A549 (cell line): ENCODE measurements at regions not wholly inside any gene's neighbourhood (a gene's known extent, or its start where the extent isn't known, plus 50 kb on each side); places are given as distances from the start of the nearest gene placed in this dataset.

ENCODE experiments used
- EP300 ChIP-seq, 2 experiments: fragments of >200 bp; sonication (Bioruptor Twin); formaldehyde crosslinking; IDR thresholded peaks; 2 replicates in 1 of 2; 3 replicates in 1 of 2; pipeline ENCODE4 v1.6.1; 2016 to 2017
- ESRRA ChIP-seq: fragments of 150-350 bp; IDR thresholded peaks from 2 replicates; pipeline ENCODE4 v1.6.1; 2014; ENCODE audit warnings: mild to moderate bottlenecking, low read length, borderline replicate concordance
- HMGXB4 ChIP-seq: fragments of 250-450 bp; sonication (Bioruptor Pico); IDR thresholded peaks from 2 replicates; pipeline ENCODE4 v1.5.0; 2021; ENCODE audit warnings: mild to moderate bottlenecking, moderate library complexity, borderline replicate concordance
- JUNB ChIP-seq: fragments of >200 bp; sonication (Bioruptor Twin); formaldehyde crosslinking; IDR thresholded peaks from 2 replicates; pipeline ENCODE4 v1.6.1; 2016
- PBX3 ChIP-seq: IDR thresholded peaks from 2 replicates; pipeline ENCODE4 v1.6.1; 2012
- RAD21 ChIP-seq, 2 experiments: fragments of >200 bp in 1 of 2; sonication (Bioruptor Twin) in 1 of 2; formaldehyde crosslinking in 1 of 2; IDR thresholded peaks in 1 of 2; conservative IDR thresholded peaks in 1 of 2; 2 replicates in 1 of 2; 3 replicates in 1 of 2; pipeline ENCODE4 v1.6.1; 2012 to 2018; ENCODE audit warnings: inconsistent platforms in 1 of 2
- RFX5 ChIP-seq: fragments of 450-650 bp; IDR thresholded peaks from 2 replicates; pipeline ENCODE4 v1.7.1; 2014; ENCODE audit warnings: antibody characterized with exemption, mild to moderate bottlenecking, moderate library complexity
- TF ChIP-seq, protein P1 (sequence below): fragments of >200 bp; sonication (Bioruptor Twin); formaldehyde crosslinking; IDR thresholded peaks from 2 replicates; pipeline ENCODE4 v1.6.1; 2016
- TF ChIP-seq, protein P2 (sequence below): fragments of >200 bp; sonication (Bioruptor Twin); formaldehyde crosslinking; IDR thresholded peaks from 3 replicates; pipeline ENCODE4 v1.5.1; 2016
- TF ChIP-seq, protein P3 (sequence below): IDR thresholded peaks from 2 replicates; pipeline ENCODE4 v1.6.1; 2012

GRCh38 chr5:57832875-57833274 lies 350.3 kb upstream of the ACTBL2 start:
- TF ChIP-seq ESRRA (no peak), HMGXB4 (CRISPR knock-in tag) (no peak), JUNB (no peak), PBX3 (no peak), EP300 (IDR thresholded peaks at IDR 0.05) (no peak), RFX5 (no peak), RAD21 (conservative IDR thresholded peaks at IDR 0.05 in 1 of 2, IDR thresholded peaks at IDR 0.05 in 1 of 2) (no peak)
- TF ChIP-seq, protein P1, sequence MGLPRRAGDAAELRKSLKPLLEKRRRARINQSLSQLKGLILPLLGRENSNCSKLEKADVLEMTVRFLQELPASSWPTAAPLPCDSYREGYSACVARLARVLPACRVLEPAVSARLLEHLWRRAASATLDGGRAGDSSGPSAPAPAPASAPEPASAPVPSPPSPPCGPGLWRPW = no peak
- TF ChIP-seq, protein P2, sequence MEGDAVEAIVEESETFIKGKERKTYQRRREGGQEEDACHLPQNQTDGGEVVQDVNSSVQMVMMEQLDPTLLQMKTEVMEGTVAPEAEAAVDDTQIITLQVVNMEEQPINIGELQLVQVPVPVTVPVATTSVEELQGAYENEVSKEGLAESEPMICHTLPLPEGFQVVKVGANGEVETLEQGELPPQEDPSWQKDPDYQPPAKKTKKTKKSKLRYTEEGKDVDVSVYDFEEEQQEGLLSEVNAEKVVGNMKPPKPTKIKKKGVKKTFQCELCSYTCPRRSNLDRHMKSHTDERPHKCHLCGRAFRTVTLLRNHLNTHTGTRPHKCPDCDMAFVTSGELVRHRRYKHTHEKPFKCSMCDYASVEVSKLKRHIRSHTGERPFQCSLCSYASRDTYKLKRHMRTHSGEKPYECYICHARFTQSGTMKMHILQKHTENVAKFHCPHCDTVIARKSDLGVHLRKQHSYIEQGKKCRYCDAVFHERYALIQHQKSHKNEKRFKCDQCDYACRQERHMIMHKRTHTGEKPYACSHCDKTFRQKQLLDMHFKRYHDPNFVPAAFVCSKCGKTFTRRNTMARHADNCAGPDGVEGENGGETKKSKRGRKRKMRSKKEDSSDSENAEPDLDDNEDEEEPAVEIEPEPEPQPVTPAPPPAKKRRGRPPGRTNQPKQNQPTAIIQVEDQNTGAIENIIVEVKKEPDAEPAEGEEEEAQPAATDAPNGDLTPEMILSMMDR = no peak
- TF ChIP-seq, protein P3, sequence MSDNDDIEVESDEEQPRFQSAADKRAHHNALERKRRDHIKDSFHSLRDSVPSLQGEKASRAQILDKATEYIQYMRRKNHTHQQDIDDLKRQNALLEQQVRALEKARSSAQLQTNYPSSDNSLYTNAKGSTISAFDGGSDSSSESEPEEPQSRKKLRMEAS = no peak
